Glutamatergic neuron (in vitro differentiated cells): ENCODE measurements at regions not wholly inside any gene's neighbourhood (a gene's known extent, or its start where the extent isn't known, plus 50 kb on each side); places are given as distances from the start of the nearest gene placed in this dataset.

ENCODE experiments used
- DNase-seq: peaks from one replicate; pipeline ENCODE4 v3.0.0; 2022
- H3K27ac Mint-ChIP-seq: one replicate; pipeline ENCODE4 v1.8.0; 2020; ENCODE audit warnings: mild to moderate bottlenecking, mixed read lengths, inconsistent platforms; ENCODE audit not compliant: unreplicated experiment
- H3K27me3 Mint-ChIP-seq: one replicate; pipeline ENCODE4 v1.8.0; 2020; ENCODE audit warnings: mild to moderate bottlenecking, moderate library complexity, mixed read lengths, inconsistent platforms; ENCODE audit not compliant: unreplicated experiment
- H3K36me3 Mint-ChIP-seq: one replicate; pipeline ENCODE4 v1.8.0; 2020; ENCODE audit warnings: mild to moderate bottlenecking, mixed read lengths, inconsistent platforms; ENCODE audit not compliant: unreplicated experiment
- H3K4me1 Mint-ChIP-seq: one replicate; pipeline ENCODE4 v1.8.0; 2020; ENCODE audit warnings: mild to moderate bottlenecking, low read depth, mixed read lengths, inconsistent platforms; ENCODE audit not compliant: unreplicated experiment
- H3K4me3 Mint-ChIP-seq: one replicate; pipeline ENCODE4 v1.8.0; 2020; ENCODE audit warnings: mild to moderate bottlenecking, mixed read lengths, inconsistent platforms; ENCODE audit not compliant: unreplicated experiment
- H3K9me3 Mint-ChIP-seq: one replicate; pipeline ENCODE4 v1.8.0; 2020; ENCODE audit warnings: mild to moderate bottlenecking, moderate library complexity, mixed read lengths, inconsistent platforms; ENCODE audit not compliant: unreplicated experiment
- TF ChIP-seq, protein P1 (sequence below): fragments of 200-600 bp; sonication (generic); IDR thresholded peaks from one replicate; pipeline ENCODE4 v1.5.0; 2021; ENCODE audit not compliant: partially characterized antibody, unreplicated experiment

- no peaks in the 10 kb centered on the region for H3K27me3 Mint-ChIP-seq
- H3K4me1 Mint-ChIP-seq, result no peaks in the 10 kb centered on the region
- H3K27ac Mint-ChIP-seq, result no peak overlapping the region
- DNase-seq, result no peak
- no peak overlapping the region for H3K4me3 Mint-ChIP-seq
- H3K36me3 Mint-ChIP-seq, result no peaks in the 10 kb centered on the region
- no peaks in the 10 kb centered on the region for H3K9me3 Mint-ChIP-seq
- TF ChIP-seq, protein P1, sequence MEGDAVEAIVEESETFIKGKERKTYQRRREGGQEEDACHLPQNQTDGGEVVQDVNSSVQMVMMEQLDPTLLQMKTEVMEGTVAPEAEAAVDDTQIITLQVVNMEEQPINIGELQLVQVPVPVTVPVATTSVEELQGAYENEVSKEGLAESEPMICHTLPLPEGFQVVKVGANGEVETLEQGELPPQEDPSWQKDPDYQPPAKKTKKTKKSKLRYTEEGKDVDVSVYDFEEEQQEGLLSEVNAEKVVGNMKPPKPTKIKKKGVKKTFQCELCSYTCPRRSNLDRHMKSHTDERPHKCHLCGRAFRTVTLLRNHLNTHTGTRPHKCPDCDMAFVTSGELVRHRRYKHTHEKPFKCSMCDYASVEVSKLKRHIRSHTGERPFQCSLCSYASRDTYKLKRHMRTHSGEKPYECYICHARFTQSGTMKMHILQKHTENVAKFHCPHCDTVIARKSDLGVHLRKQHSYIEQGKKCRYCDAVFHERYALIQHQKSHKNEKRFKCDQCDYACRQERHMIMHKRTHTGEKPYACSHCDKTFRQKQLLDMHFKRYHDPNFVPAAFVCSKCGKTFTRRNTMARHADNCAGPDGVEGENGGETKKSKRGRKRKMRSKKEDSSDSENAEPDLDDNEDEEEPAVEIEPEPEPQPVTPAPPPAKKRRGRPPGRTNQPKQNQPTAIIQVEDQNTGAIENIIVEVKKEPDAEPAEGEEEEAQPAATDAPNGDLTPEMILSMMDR, result no peak
These were observed 79.6 kb upstream of the OR5AK2 start for GRCh38 chr11:56909080-56909479.

DNA sequence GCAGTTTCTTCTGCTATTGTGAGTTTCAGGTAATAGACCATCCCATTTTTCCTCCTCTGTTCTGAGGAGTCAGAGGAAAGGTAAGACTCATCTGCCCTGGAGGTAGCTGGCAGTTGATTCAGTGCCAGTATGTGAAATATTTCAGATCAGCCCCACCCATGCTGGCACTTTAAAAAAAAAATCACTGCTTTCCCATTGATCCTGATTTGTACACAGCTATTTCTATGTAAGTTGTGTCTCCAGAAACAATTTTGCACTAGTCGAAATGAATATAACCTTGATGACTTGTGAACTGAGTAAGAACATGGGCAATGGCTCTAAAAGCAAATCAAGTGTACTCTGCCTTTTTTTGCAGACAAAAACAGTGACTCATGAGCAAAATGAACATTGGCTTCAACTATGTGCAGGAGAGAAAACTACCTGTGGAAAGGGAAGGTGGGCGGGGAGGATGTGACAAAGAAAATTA is 82.0 kb upstream of the OR5AK2 start:
- no peaks in the 10 kb centered on the region for H3K36me3 Mint-ChIP-seq
- no peaks in the 10 kb centered on the region for H3K9me3 Mint-ChIP-seq
- no peaks in the 10 kb centered on the region for H3K27me3 Mint-ChIP-seq
- no peak for DNase-seq
- no peaks in the 10 kb centered on the region for H3K4me1 Mint-ChIP-seq
- H3K4me3 Mint-ChIP-seq, result no peak overlapping the region
- TF ChIP-seq, protein P1, result no peak
- H3K27ac Mint-ChIP-seq, result no peak overlapping the region

- H3K36me3 Mint-ChIP-seq, result no peaks in the 10 kb centered on the region
- H3K4me1 Mint-ChIP-seq, result no peaks in the 10 kb centered on the region
- H3K27ac Mint-ChIP-seq, result no peak overlapping the region
- DNase-seq, result no peak
- H3K9me3 Mint-ChIP-seq, result no peaks in the 10 kb centered on the region
- H3K4me3 Mint-ChIP-seq, result no peak overlapping the region
- TF ChIP-seq, protein P1, result no peak
- no peaks in the 10 kb centered on the region for H3K27me3 Mint-ChIP-seq
These were observed 82.8 kb upstream of the OR5AK2 start for GRCh38 chr11:56905936-56906335.

DNA sequence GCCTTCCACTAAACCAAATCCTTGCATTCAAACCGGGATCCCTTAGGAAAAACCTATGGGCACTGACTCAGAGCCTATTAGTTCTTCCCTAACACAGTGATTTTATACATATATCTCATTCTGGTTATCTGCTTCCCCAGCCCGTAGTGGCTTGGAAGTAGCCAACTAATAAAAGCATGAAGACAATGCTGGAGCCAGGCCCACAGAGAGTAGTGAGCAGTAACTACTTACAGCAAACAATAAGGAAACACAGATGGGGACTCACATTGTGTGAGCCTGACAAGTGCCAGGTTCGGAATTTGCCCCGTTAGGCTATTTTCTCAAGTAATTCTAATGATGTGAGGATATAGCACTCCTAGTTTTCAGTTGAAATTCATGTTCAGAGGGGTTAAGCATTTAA is 83.3 kb upstream of the OR5AK2 start:
- H3K4me3 Mint-ChIP-seq, result no peak overlapping the region
- no peaks in the 10 kb centered on the region for H3K9me3 Mint-ChIP-seq
- no peaks in the 10 kb centered on the region for H3K36me3 Mint-ChIP-seq
- H3K4me1 Mint-ChIP-seq, result no peaks in the 10 kb centered on the region
- no peak overlapping the region for H3K27ac Mint-ChIP-seq
- H3K27me3 Mint-ChIP-seq, result no peaks in the 10 kb centered on the region
- TF ChIP-seq, protein P1, result no peak
- no peak for DNase-seq

DNA sequence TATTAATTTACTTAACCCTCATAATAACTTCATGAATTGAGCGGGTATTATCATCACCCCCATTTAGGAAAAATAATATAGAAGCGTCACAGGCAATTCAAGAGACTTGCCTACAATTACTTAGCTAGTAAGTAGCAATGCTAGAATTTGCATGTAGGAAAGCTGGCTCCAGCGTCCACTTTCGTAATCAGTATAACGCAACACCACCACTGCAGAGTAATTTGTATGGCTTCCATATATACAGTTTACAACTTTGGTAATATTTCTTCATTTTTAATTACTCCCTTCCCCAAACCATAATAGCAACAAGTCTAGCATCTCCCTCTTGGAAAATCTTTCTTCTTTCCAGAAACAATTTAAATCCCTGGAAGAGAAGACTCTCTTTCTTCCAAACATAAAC is 89.9 kb upstream of the OR5AK2 start:
- TF ChIP-seq, protein P1, result no peak
- H3K36me3 Mint-ChIP-seq, result no peaks in the 10 kb centered on the region
- no peak overlapping the region for H3K27ac Mint-ChIP-seq
- no peaks in the 10 kb centered on the region for H3K27me3 Mint-ChIP-seq
- H3K4me3 Mint-ChIP-seq, result no peak overlapping the region
- no peak for DNase-seq
- no peaks in the 10 kb centered on the region for H3K9me3 Mint-ChIP-seq
- H3K4me1 Mint-ChIP-seq, result no peaks in the 10 kb centered on the region
